Activated CD8-positive, alpha-beta memory T cell treated with anti-CD3 and anti-CD28 coated beads for 48 hours (primary cell): ENCODE measurements at regions not wholly inside any gene's neighbourhood (a gene's known extent, or its start where the extent isn't known, plus 50 kb on each side); places are given as distances from the start of the nearest gene placed in this dataset.

Source experiments
- DNase-seq, 3 experiments: peaks; one replicate each; pipeline ENCODE4 v3.0.0-alpha.2; 2020; ENCODE audit warnings: low read depth in 2 of 3, low spot score in 2 of 3

DNA sequence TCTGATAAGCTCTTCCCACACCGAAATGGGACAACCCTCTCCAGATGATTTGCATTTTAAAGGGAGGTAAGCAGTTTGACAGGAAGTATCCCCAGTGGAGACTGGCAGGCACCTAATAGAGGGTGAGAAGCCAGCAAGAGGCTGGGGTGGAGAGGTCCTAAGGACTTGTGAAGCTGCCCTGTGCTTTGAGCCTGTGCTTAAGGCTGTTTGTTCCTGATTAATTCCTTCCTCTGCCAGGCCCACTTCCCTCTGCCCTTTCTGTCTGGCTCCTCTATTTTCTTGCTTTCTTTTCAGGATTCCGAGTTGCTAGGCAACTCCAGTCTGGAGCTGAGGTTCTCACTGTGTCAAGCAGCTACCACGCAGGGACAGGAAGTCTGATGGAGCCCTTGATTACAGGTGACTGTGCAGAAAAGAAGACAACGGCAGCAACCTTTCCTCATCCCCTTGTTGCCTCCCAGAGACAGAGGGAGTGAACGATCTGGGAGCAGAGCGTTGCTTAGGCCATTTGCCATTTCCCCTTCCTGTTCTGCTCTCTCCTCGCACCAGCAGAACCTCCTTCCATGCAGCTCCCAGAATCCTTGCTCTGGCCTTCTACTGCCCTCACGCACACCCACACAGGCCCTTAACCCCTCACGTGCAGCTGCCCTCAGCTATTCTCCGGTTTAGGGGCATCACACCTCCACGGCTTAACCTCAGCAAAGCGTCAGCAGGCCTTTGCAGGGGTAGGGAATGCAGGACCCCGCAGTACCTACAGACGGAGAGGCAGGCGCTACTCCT is 103.6 kb upstream of the CELF4 start:
- DNase-seq: no peak

DNA sequence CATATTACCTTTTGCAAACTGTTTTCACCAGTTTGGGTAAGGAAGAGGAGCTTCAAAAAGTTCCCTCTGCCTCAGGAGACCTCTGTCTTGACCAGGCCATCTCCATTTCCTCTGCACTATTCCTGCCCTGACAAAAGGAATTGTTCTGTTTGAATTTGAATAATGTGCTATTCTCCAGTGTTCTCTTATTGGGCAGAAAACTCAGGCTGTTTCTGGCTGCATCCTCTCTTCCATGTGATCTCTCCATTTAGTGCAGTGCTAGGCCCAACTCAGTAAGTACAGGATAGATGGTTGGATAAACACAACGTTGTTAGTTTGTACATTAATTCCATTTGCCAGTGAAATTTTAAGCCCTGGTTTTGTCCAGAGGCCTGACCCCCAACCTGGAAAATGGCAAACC is 102.2 kb upstream of the CELF4 start:
- DNase-seq: no peak

DNA sequence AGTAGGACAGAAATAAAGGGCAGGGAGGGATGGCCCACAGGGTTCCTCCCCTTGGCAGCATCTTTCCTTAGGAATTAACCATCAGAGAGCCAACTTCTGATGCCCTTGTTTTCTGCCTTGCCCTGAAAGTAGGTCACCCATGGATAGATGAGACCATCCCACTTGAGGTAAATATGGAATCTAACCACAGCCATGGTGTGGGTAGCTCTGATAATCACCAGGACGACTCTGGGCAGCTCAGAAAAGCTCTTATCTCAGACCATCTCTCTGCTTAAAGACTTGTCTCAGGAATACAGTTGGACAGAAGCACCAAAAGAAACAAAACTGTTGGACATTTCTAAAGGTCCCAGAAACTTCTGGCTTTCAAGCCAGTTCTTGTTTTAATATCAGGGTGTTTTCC is 101.4 kb upstream of the CELF4 start:
- DNase-seq: no peak

DNA sequence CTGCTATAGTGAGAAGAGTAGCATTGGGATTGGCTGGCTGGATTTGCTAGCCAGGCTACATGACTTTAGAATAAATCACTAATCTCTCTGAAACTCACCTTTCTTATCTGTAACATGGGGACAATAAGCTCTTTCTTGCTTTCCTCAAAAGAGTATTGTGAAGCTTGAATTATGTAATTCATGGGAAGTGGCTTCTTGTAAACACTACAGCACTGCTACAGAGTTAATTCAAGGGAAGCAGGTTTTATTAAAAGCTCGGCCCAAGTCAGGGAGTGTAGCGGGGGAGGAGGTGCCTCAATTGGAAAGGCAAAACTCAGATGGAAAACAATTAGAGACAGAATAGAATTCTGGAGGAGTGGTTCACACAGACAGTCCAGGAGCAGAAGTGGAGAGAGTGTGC is 100.9 kb upstream of the CELF4 start:
- DNase-seq: no peak

DNA sequence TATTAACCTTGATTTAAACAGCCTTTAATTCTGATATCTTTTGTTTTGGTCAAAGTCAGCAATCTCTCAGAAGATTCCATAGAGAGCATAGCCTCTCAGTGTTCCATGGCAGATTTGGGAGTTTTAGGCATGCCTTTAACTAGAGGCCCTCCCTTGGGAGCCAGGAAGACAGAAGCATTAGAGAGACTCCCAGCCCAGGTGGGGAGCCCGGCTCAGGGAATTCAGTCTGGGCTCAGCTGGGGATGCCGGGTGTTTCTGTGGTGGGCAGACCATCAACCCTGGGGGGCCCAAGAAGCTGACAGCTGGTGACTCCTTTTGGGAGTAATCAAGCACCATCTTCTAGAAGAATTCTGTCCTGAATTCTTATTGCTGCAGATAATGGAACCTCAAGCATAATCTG is 99.7 kb upstream of the CELF4 start:
- no peak for DNase-seq

DNA sequence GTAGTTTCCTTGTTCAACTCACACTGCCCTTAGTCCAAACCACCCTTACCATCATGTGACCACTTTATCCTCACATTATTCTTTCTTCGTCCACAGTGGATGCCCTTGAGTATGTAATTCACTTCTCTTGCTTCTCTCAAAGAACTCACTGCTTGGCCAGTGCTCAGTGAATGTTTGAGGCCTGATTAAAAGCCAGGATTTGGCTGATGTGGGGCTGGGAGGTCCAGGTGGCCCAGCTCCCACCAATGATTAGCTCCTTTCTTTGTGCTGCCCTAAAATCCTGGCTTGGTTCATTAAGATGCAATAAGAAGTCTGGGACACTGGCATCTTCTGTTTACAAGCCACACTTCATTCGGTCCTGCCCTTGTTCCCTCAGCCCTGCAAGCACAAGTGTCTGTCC is 97.8 kb upstream of the CELF4 start:
- no peak for DNase-seq

DNA sequence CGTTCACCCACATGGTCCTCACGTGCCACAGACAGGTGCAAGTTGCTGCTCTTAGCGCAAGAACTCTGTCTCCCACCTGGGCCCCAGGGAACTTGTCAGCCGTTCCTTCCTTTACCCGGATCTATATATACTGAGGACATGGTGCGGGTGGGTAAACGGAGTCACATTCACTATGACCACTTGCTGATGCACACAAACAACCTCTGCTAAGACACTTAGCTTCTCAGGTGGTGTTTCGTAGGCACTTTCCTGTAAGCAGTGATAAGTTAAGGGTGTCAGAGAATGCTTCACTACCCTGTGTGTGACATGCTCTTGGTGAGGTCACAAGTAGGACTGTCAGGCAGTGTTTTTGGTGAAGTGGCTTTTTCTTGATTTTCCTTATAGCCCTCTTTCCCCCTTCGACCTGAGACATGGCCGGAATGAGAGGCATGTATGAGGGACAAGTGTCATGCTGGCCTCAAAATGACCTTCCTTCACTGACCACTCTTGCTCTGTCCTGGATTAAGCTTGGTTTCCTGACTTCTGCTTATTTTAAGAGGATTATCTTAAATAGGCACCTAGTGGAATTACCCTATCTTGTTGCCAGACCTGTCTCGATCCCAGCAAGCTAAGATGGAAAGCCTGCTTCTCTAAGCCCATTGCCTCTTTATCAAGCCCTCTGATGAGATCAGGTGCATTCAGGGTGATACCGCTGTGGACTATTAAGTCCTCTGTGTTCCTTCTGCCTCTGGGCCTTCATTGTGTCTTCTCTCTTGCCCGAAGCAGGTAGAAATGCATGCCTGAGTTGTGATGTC is 97.1 kb upstream of the CELF4 start:
- DNase-seq: no peak

DNA sequence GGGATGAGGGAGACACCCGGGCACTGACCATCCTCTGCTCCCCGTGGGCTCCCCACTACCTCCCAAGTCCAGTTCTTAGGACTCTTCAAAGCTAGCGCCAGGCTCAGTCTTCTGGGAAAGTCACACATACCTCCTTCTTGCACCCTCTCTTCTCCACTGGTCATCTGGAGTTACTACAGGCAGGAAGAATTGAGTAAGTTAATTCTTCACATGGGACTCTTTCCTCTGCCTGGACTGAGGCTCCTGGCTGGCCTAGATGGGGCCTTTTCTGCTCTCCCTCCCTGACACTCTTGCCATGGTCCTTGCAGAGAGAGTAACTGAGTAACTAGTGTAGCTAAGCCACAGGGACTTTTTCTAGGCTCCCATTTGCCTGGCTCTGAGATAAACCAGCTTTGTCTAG is 96.5 kb upstream of the CELF4 start:
- DNase-seq: no peak

DNA sequence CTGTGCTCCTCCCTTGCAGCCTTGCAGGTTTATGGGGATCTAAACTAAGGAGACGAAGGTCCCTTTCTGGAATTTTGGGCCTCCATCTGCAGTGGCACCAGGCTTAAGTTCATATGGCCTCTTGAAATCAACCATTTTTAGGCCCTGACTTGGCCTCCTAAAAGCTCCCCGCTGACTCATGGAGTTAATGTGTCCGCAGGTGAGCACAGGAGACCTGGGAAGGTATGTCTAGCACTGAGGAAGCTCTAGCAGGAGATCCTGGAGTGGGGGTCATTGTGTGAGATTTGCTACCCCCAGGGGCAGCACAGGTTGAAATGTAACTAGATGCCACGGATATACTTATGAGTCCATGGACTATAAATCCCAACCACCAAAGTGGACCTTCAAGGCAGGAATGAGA is 95.9 kb upstream of the CELF4 start:
- DNase-seq: no peak

DNA sequence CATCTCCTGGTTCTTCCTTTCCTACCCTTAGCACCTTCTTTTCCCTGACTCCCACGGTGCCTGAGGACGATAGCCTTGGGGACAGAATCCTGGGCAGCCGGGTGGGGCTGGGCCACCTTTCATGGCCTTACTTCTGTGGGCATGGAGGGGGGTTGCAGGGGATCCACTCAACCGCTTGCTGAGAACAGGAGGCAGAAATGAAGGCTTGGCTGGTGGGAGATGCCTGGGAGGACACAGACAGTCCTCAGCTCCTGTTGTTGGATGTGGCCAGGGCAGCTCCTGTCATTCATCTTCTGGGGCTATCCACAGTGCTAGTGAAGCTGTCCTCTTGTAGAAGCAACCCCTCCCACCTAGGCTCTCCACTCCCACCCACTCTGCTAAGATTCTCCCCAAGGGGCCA is 95.5 kb upstream of the CELF4 start:
- no peak for DNase-seq

DNA sequence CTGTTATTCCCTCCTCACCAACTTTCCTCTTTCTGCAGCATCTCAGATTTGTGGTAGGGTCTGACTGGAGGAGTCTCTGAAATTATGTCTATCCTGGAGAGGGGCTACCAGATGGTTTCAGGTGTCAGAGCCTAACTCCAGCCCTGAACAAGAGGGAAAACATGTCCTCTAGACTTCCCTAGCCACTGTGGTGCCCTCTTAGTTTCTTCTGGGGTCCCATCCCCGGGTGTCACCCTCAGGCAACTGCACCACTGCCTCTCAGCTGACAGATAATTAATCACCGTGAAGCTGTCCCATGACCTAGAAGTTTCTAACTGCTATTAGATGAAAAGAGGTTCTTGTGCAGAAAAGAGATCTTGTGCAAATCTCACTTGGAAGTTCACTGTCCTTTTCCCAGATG is 95.1 kb upstream of the CELF4 start:
- DNase-seq: no peak

DNA sequence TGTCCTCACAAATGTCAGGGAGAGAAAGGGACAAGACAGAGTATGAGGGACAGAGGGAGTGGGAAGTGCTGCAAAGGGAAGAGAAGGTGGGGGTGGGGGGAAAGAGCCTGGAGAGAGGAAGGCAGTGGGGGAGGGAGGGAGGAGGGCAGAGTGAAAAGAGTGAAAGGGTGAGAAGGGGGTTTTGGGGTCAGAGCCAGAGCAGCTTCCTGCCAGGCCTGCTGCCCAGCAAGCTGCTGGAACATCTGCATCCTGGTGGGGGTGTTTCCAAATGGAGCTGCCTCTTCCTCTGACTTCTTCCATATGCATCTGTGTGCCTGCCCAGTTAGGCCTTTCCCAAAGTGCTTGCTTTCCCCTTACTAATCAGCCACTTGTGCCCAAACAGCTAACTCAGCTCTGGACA is 94.3 kb upstream of the CELF4 start:
- DNase-seq: no peak

DNA sequence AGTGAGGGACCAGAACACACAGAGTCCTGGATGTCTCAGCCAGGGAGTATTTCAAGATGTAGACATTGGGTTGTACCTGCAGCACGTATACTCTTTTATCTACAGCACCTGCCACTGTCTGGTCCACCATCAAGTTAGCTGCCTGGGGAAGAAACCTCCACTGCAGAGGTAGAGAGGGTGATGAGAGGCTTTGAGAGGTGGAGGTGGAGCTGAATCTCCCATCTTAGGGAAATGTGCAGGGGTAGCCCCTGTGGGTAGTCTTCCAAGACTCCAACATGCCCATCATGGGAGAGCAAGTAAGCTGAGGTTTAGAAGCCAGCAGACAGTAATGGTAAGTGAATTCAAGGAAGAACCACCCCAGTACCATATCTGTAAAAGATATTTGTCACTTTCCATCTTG is 93.3 kb upstream of the CELF4 start:
- DNase-seq: no peak

DNA sequence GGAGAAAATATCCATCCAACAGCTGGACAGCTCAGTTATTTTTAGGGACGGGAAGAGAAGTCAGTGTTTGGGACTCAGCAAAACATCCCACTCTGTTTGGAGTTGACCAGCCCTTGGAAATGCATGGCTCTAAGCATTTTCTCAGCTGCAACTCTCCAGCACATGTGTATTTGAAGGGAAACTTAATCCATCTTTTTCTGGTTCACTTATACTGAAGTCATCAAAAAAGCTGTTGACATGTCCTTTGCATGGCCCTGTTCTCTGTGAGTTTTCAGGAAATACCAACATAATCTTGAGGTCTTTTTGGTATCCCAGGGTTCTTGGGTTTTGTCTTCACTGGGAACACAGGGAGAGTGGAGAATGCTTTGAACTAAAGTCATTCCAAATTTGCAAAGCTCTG is 91.9 kb upstream of the CELF4 start:
- DNase-seq: no peak

DNA sequence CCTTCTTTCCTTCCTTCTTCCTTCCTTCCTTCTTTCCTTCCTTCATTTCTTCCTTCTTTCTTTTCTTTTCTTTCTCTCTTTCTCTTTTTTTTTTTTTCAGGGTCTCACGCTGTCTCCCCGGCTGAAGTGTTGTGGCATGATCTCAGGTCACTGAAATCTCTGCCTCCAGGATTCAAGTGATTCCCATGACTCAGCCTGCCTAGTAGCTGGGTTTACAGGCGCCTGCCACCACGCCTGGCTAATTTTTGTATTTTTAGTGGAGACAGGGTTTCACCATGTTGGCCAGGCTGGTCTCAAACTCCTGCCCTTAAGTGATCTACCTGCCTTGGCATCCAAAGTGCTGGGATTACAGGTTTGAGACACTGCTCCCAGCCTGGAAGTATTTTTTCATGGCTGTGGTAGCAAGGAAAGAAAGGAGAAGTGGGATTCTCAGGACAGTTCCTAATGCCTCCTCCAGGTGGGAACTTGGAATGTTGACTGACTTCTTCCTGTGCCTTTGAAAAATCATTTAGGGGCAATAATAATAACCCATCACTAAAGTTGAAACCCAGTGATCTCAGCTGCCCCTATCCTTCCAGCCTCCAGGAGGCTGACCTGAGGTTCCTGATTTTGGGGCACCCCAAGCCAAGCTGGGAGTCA is 89.3 kb upstream of the CELF4 start:
- DNase-seq: no peak

DNA sequence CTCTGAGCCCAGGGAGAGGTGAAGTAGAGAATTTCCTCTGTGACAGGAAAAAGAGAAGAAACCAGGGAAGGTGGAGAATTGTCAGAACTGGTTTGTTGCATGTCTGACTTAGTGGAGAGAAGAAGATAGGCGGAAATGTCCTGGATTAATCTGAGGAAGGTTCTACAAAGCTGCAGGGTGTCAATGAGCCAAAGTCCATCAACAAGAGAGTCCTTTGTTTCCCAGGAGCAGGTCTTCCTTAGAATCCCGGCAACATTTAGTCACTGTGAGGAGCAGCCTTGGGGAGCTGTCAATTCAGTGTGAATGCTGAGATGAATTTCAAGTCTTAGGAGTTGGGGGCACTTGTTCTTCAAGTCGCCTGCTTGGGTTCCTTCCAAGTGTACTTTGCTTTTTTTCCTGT is 88.4 kb upstream of the CELF4 start:
- no peak for DNase-seq

DNA sequence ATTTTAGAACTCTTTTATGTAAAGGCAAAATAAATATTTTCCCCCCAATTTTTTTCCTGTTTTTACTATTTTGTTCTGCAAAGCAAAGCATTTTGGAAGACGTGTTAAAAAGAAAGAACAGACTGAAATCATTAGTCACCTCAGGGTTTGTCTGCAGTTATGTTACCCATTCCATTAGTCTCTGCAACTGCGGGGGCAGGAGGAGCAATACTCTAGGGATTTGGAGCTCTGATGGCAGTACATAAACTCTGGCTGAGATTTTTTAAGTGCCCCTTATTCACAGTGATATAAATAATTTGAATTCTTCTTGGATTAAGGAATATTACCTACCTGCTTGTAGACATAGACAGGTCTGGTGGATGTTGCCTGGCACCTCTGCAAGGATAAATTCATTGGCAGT is 88.0 kb upstream of the CELF4 start:
- no peak for DNase-seq

DNA sequence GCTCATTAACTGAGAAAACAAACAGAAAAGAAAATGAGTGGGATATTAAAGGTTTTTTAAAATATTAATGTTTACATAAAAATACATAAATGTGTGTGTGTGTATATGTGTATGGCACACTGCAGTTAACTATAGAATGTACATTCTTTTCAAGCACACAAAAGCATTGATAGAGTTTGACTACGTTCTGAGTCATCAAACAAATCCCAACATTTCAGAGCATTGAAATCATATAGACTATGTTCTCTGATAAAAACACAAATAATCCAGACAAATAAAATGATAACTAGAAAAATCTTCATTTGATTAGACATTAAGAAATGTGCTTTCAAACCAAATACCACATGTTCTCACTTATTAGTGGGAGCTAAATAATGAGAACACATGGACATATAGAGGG is 84.3 kb upstream of the CELF4 start:
- no peak for DNase-seq

DNA sequence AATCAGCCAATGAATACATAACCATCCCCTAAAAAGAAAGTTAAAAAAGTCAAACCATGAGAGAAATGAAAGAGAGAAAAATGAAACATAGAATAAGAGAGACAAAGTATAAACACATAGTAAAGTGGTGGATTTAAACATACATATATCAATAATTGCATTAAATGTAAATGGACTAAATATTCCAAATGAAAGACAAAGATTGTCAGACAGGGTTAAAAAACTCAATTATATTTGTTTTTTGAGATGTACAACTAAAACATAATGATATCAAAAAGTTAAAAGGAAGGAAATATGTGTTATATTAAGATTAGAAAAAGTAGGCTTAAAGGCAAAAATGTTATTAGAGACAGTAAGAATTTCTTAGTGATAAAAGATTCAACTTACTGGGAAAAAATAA is 83.8 kb upstream of the CELF4 start:
- no peak for DNase-seq

DNA sequence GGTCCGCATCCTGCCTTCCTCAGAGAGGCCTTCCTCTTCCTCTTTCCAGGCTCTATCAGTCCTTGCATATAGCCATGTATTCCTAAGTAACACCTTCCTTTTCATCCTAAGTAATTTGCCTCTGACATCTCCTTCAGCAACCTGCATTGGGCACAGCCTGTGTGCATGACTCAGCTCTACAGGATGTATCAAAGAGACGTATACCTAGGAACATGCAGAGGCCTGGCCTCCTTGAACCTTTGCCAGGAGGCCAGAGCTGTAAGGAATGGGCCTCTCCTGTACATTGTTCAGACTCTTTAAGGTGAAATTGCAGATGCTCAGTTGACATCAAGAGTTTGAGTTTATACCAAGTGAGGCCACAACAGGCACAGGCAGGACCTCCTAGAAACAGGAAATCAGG is 76.0 kb upstream of the CELF4 start:
- no peak for DNase-seq

DNA sequence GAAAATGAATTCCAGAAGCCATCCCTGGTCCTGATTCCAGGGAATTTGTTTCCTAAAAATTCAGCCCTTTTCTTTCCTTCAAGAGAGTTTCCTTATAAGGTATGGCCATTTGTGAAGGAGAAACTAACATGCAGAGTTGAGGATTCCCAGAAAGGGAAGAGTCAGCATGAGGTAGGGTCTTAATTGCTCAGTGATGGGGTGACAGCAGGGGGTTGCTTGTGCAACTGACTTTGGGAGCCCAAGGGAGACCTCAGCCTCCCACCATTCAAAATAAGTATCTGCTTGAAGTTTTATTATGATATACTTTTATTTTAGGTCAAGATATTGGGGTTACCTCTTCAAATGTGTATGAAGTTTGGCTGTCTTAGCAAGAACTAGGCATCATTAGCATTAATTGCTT is 74.9 kb upstream of the CELF4 start:
- DNase-seq: no peak

DNA sequence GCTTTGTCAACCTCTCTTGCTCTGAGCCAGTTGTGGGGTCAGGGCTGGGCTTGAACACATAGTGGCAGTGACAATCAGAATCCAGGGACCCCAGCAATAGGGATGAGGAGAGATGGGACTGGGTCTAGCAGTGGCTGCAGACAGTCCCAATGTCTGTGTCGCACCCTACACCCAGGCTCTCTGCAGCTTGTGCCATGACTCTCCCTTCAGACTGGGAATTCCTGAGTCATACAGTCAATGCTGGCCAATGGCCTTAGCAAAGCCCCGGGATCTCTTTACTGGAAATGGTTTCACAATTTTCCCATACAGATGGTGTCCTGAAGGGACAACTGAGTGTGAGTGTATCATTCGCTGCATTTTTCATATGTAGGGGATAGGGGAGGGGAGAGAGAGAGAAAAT is 74.2 kb upstream of the CELF4 start:
- no peak for DNase-seq

DNA sequence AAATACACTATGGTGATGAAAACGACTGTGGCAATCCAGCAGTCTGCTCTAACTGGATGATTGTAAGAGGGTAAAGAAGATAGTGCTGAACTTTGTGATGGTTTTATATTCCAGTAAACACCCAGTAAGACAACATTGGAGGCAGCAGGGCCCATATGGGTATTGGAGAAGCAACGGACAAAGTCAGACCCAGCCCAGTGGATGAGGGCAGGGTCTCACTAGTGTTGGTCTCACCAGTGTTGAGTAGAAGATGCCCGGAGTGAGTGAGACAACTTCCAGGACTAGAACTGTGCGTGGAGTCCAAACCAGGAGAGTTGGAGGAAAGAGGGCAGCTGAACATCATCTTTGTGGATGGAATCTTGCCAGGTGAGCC is 71.9 kb upstream of the CELF4 start:
- no peak for DNase-seq
